ENCODE measurements at regions not wholly inside any gene's neighbourhood (a gene's known extent, or its start where the extent isn't known, plus 50 kb on each side); places are given as distances from the start of the nearest gene placed in this dataset.
"Not testable (repeated sequence)": the region's sequence is repeated elsewhere in the genome, so short reads cannot be mapped to it uniquely, and the experiment has no call there.

DNA sequence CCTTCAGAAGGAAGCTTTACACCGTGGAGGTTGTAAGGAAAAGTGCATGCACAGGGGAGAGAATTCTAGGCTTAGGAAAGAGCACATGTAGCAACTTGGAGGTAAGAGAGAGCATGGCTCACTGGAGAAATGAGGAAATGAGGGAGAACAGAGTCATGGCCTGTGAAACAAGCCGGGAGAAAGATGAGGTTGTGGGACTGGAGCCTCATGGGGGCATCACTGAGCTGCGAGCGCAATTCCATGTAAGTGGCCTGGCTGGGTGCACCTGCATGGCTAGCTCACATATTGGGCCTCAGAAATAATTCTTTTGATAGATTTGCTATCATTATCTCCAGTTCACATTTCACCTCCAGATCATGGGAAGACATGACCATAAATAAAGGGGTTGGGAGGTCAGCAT lies 785.5 kb upstream of the RAB6C start:
- no peak for DNase-seq (ENCODE audit: low spot score)

DNA sequence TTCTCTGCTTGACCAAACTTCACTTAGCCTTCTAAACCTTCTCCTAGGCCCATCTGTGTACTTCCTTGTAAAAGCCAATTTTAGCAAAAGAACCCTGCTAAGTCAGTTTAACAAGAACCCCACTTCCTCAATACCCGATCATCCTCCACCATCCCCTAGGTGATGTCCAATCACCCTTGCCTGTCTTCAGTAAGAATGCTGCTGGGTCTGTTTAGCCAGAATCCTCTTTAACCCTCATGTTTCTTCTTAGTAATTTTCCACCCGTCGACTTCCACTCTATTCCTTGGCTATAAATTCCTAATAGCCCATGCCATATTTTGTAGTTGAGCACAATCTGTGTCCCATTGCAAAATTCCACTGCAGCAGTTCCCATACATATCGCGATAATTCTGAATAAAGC lies 780.0 kb upstream of the RAB6C start:
- no peak for DNase-seq (ENCODE audit: low spot score)

DNA sequence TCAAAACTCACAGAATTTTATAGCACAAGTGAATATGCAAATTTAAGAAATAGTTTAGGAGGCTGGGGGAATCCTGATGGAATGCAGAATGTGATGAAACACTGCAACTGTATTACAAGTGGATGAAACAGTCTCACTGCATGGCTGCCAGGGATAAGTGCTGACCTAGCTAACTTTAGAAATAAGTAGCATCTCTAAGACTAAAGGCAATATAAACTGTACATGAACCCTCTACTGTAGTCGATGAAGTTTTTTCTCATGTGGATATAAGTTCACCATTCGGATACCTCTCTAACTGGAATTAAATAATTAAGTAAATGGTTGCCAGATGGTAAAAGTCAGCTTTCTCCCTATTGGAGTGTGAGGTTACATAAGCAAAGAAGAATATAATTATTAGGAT lies 777.8 kb upstream of the RAB6C start:
- DNase-seq (ENCODE audit: low spot score) = no peak

GRCh38 chr2:129203331-129203730 lies 776.1 kb upstream of the RAB6C start:
- DNase-seq (ENCODE audit: low spot score) = peak; percentile 45

GRCh38 chr2:129204581-129204980 lies 774.9 kb upstream of the RAB6C start:
- DNase-seq (ENCODE audit: low spot score) = not testable (repeated sequence)

GRCh38 chr2:129205176-129205575 lies 774.3 kb upstream of the RAB6C start:
- DNase-seq (ENCODE audit: low spot score) = no peak

GRCh38 chr2:129205766-129206165 lies 773.7 kb upstream of the RAB6C start:
- DNase-seq (ENCODE audit: low spot score) = no peak

- no peak for DNase-seq (ENCODE audit: low spot score)
Measured at GRCh38 chr2:129212299-129212958, 767.0 kb upstream of the RAB6C start.

- DNase-seq (ENCODE audit: low spot score) = no peak
Measured at GRCh38 chr2:129224022-129224421, 755.4 kb upstream of the RAB6C start.

DNA sequence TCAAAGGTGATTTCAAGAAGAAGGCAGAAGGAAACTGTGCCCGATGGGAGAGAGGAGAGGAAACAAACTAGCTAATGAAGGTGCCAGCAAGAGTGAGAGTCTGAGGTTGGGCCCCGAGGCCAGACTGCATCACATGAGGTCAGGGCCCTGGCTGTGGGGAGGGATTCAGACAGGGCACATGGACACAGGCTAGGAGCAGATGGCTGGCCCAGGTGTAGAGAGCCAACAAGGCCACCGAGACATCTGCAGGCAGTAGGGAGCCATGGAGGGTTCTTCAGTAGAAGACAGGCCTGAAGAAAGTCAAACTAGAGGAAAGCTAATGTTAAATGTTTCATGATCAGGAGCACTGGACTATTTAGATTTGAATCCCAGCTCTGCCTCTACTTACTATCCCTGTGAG lies 755.0 kb upstream of the RAB6C start:
- no peak for DNase-seq (ENCODE audit: low spot score)

DNA sequence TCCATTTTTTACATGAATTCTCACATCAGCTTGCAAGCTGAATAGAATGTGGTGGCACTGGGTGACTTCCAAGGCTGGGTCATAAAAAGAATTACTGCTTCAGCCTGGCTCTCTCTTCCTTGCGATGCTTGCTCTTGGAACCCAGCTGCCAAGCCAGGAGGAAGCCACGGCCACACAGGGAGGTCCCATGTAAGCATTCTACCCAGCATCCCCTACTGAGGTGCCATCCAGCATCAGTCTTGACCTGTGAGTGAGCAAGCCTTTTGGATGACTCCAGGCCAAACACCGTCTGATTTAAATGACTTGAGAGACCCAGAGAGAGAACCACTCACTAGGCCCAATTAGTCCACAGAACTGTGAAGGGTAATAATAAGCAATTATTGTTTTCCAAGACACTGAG lies 750.3 kb upstream of the RAB6C start:
- DNase-seq (ENCODE audit: low spot score) = no peak

- no peak for DNase-seq (ENCODE audit: low spot score)
Measured at GRCh38 chr2:129229830-129230441, 749.5 kb upstream of the RAB6C start.

- no peak for DNase-seq (ENCODE audit: low spot score)
Measured at GRCh38 chr2:129231924-129232323, 747.5 kb upstream of the RAB6C start.

DNA sequence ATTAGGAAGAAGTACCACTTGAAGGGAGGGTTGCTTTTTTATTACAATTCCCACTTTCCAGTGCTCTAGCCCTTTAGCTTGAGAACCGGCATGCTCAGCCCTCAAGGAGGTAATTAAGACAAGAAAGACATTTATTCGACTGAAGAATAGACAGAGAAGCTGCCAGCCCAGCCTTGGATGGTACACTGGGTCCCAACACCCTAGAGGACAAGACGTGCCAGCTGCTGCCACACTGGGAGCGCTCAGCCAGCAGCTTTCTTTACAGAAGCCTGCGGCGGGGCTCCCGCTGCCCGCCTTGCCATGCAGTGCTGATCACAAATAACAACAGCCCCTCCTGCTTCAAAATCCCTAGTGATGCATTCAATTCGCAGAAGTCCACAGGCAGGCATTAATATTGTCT lies 746.3 kb upstream of the RAB6C start:
- peak; percentile 7 for DNase-seq (ENCODE audit: low spot score)

DNA sequence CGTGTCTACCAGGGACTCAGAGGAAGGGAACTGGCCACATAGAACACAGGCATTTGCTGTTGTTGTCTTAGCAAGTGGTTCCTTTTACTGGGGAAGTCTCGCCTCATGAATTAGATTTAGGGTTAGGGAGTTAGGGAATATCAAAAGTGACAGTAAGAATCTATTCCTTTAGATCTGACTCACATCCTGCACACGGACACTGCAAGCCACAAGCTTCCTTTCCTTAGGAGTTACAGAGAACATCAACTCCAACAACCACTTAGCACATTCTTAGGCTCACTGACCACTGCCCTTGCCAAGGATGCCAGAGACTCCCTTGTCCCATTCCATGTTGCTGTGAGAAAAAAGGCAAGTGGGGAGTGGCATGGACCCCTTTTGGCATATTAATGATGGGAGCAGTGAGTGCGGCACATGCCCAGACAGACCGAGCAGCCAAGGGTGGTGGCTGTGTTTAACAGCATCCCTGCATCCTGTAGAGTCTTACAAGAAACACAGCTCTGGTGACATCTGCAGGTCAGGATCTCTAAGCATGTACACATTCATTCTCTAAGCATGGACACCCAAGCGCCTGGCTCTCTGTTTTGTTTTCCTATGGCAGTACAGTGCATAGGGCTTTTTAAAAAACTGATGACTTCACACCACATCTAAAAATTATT lies 745.6 kb upstream of the RAB6C start:
- DNase-seq (ENCODE audit: low spot score) = peak; percentile 31

GRCh38 chr2:129236601-129237000 lies 742.9 kb upstream of the RAB6C start:
- DNase-seq (ENCODE audit: low spot score) = no peak

GRCh38 chr2:129237966-129238725 lies 741.3 kb upstream of the RAB6C start:
- no peak for DNase-seq (ENCODE audit: low spot score)

- DNase-seq (ENCODE audit: low spot score) = no peak
Measured at GRCh38 chr2:129239141-129239540, 740.3 kb upstream of the RAB6C start.

DNA sequence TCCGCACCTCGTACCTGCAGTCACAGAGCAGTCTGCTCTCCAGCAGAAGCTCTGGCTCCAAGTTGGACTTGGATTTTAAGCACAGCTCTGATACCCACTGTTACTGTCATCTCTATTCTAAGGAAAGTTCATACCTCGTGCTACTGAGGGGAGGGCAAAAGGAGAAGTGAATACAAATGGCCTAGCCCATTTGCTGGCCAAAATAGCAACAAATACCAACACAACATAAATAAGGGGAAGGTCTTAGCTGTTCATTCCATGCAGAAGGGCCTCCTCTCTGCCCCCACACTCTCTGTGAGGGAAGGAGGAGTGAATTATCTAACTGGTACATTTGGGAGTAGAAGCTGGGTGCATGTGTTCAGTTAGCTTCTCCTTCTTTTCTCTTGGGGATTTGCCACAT lies 739.4 kb upstream of the RAB6C start:
- peak; percentile 37 for DNase-seq (ENCODE audit: low spot score)

DNA sequence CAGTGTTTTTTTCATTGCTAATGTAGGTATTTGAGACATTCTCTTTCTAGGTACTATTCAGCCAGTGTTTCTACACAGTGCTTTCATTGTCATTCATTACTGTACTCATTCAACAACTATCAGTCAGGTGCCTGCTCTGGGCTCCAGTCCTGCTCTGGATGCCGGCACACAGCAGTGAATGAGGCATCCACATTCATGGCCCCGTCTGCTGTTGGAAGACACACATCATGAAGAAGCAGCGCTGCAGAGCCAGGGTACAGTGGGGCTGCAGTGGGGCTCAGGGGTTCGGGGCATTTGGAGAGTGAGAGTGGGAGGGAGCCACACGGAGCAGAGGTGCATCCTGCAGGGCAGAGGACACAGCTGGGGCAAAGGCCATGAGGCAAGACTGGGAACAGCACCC lies 737.2 kb upstream of the RAB6C start:
- no peak for DNase-seq (ENCODE audit: low spot score)

DNA sequence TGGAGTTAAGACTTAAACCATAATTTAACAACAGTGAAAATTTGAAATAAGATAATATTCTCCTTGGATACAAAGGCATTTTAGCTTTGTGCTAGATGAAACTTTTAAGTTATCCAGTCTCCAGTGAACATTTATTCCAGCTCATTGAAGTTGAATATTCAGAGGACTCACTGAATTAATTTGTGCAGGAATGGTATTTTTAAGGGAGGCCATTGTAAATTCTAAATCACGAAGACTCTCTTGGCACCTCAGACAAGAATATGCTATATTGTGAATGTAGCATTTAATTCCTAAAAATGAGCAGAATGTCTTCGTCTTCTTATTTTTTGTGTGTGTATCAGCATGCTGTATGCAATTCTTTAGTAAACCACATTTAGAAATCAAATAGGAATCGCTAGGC lies 731.7 kb upstream of the RAB6C start:
- no peak for DNase-seq (ENCODE audit: low spot score)

DNA sequence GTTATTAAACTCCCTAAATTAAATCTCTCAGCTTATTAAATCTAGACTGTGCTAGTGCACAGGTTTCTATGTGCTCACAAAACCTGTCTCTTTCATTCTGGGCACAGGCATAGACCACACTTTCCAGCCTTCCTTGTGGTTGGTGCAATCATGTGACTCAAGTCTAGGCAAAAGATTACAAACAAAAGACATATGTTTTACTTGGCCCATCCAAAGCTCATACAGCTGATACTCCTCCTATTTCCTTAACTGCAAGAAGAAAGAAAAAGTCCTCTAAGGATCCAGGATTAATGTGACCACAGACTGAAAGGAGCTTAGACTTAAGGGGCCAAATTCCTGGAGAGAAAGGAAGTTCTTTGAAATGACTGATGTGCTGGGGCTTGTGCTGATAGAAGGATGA lies 731.3 kb upstream of the RAB6C start:
- DNase-seq (ENCODE audit: low spot score) = no peak
